ENCODE measurements at regions not wholly inside any gene's neighbourhood (a gene's known extent, or its start where the extent isn't known, plus 50 kb on each side); places are given as distances from the start of the nearest gene placed in this dataset.

DNA sequence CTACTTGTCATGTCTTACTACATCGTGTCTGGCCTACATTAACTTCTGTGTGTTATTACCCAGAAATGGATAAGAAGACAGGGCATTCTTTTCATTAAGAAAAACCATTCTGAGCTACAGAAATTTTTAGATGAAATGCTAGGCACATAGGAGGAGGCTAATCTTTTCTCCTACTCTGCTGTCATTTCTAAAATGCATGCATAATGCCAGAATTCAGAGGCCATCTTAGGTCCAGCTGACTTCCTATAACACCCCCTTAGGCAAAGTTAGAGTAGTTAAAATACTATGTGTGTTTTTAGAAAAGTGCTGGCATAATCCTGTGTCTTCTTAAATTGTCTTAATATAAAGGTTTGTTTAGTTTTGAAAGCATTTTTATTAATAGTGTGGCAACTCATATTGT, 352.6 kb downstream of the CSNK1G3 start:
- no peak for DNase-seq (ENCODE audit: low read depth in 3 of 3, low spot score in 1 of 3)

DNA sequence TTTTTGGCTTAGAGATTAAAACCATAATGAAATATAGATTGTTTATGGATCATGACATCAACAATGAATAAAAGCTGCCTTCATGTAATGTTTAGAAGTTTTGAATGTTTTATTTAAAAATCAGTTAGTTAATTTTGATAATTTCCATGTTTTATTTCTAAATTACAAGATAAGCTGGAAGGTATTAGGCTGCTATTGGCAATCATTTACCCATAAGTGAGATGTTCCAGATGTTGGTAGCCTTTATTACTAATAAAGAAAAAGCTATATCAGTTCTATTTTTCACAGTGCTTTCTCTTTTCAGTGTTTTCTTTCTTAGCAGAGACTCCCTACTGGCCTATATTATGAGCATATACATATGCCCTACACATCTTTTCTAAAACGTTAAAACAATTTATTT, 347.0 kb downstream of the CSNK1G3 start:
- no peak for DNase-seq (ENCODE audit: low read depth in 3 of 3, low spot score in 1 of 3)

DNA sequence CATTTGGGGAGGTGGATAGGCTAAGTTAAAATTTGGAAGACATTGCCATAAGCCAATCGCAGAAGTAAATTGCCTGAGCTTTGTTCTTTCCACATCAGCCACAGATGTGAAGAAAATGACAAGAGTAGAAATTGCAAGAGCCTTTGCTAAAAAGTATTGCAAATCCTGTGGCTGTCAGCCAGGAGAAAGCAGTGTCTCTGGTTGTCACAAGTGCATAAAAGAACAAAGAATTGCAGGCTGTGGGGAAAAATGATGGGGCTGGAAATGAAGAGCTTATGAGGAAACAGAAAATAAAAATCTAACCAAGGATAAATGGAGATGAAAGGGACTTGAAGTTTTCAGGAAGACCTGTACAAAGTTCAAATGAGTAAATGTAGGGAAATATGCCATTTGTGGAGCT, 344.8 kb downstream of the CSNK1G3 start:
- no peak for DNase-seq (ENCODE audit: low read depth in 3 of 3, low spot score in 1 of 3)

- DNase-seq (ENCODE audit: low read depth in 3 of 3, low spot score in 1 of 3): no peak
These were observed 343.6 kb downstream of the CSNK1G3 start for GRCh38 chr5:123855609-123856008.

DNA sequence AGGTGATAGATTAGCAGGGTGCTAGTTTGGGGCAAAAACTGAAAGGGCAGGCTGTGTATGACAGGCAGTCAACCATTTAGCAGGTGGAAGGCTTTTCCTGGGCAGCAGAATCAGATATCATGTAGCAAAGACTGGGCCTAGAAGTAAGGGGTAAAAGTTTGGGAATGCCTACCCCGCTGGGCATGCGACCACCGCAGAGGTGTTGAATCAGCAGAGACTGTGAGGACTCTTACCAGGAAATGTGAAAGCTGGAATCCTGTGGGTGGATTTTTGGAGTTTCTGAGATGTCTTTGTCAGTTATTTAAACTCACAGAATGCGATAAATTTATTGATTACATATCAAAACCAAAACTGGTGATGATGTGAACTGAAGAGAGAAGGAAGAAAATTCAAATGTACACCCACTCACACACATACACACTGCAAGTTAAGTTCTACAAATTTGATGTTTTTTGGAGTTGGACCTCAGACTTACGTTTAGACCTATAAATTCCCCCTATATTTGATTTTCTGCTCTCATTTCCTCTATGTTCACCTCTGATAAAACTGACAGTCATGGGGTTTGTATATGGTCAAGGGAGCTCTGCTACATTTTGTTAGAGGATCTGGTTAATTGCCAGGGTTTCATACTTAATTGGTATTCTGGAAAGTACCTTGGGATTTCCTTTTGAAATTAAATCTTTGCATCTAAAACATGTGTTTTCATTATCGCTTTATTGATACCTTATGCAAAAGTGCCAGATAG, 333.6 kb downstream of the CSNK1G3 start:
- no peak for DNase-seq (ENCODE audit: low read depth in 3 of 3, low spot score in 1 of 3)

DNA sequence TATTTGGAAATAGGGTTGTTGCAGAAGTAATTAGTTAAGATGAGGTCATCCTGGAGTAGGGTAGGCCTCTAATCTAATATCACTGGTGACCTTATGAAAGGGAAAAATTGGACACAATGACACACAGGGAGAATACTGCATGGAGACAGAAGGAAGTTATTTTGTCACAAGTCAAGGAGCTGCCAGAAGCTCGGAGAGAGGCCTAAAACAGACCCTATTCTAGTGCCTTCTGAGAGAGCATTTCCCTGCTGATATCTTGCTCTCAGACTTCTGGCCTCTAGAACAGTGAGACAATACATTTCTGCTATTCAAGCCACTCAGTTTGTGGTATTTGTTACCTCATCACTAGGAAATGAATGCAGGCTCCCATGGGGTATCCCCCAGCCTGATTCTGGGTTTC, 332.9 kb downstream of the CSNK1G3 start:
- no peak for DNase-seq (ENCODE audit: low read depth in 3 of 3, low spot score in 1 of 3)

- DNase-seq (ENCODE audit: low read depth in 3 of 3, low spot score in 1 of 3): no peak
These were observed 323.4 kb downstream of the CSNK1G3 start for GRCh38 chr5:123835421-123835820.

- no peak for DNase-seq (ENCODE audit: low read depth in 3 of 3, low spot score in 1 of 3)
These were observed 318.6 kb downstream of the CSNK1G3 start for GRCh38 chr5:123830575-123830974.

DNA sequence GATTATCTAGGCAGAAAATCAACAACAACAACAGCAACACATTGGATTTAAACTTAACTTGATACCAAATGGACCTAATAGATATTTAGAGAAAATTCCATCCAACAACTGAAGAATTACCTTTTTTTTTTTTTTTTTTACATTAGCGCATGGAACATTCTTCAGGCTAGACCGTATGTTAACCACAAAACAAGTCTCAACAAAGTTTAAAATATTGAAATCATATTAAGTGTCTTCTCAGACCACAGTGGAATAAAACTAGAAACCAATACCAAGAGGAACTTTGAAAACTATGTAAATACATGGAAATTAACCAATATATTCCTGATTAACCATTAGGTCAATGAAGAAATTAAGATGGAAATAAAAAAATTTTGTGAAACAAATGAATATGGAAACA, 315.8 kb downstream of the CSNK1G3 start:
- DNase-seq (ENCODE audit: low read depth in 3 of 3, low spot score in 1 of 3): no peak

- no peak for DNase-seq (ENCODE audit: low read depth in 3 of 3, low spot score in 1 of 3)
These were observed 307.9 kb downstream of the CSNK1G3 start for GRCh38 chr5:123819833-123820232.

DNA sequence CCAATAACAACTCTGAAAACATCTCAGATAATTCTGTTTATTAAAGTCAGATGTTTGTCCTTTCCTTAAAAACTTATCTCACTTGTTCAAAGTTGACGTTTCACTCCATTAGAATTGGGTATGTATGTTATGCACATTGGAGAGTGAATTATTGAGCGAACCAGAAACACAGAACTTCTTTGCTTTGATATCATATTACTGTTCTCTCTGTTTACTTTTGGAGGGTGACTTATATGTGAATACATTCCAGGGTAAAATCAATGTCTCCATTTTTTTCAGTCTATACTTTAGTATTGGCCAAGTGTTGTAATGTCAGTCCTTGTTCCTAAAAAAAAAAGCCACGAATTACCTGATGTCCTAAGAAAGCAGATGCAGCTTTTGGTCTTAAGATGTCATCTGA, 307.4 kb downstream of the CSNK1G3 start:
- no peak for DNase-seq (ENCODE audit: low read depth in 3 of 3, low spot score in 1 of 3)

- DNase-seq (ENCODE audit: low read depth in 3 of 3, low spot score in 1 of 3): no peak
These were observed 305.3 kb downstream of the CSNK1G3 start for GRCh38 chr5:123817267-123817666.

GRCh38 chr5:123814801-123815470, 303.0 kb downstream of the CSNK1G3 start:
- DNase-seq (ENCODE audit: low read depth in 3 of 3, low spot score in 1 of 3): no peak

GRCh38 chr5:123813937-123814624, 302.1 kb downstream of the CSNK1G3 start:
- no peak for DNase-seq (ENCODE audit: low read depth in 3 of 3, low spot score in 1 of 3)

- DNase-seq (ENCODE audit: low read depth in 3 of 3, low spot score in 1 of 3): no peak
These were observed 301.3 kb downstream of the CSNK1G3 start for GRCh38 chr5:123813264-123813663.

DNA sequence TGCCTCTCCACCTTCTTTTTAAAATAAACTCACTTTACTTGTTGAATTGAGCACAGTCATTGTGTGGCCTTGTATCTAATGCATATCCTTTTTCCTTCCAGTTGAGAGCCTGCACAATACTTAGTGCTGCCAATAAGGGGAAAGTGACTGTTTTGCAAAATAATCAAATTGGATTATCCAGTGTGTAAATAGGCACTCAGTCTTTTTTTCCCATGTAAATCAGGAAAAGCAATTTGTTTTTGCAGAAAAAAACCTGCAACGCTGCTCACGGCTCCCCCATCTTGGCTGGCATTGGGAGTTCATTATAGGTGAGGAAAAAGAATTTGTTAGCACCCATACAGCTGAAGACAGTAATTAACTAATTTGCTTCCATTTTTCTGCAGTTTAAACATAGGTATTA, 299.9 kb downstream of the CSNK1G3 start:
- DNase-seq (ENCODE audit: low read depth in 3 of 3, low spot score in 1 of 3): no peak

- no peak for DNase-seq (ENCODE audit: low read depth in 3 of 3, low spot score in 1 of 3)
These were observed 298.9 kb downstream of the CSNK1G3 start for GRCh38 chr5:123810746-123811340.

DNA sequence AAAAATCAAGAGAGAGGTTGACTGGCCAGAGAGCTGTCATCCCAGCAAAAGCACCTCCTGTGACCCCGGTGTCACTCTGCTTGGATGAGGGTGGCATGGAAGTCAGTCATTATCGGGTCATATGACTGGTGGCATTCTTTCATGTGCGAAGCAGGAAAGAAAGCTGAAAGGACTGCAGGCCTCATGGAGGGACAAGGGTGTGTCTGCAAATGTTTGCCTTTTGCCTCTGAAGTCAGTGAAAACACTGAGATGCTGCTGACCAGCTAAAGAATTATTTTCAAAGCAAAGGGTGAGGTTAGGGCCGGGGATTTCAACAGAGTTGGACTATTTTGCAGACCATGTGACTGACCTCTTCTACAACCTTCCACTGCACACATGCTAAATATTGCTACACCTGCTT, 298.3 kb downstream of the CSNK1G3 start:
- DNase-seq (ENCODE audit: low read depth in 3 of 3, low spot score in 1 of 3): no peak

- no peak for DNase-seq (ENCODE audit: low read depth in 3 of 3, low spot score in 1 of 3)
These were observed 297.7 kb downstream of the CSNK1G3 start for GRCh38 chr5:123809594-123810221.

GRCh38 chr5:123808461-123809380, 296.7 kb downstream of the CSNK1G3 start:
- DNase-seq (ENCODE audit: low read depth in 3 of 3, low spot score in 1 of 3): no peak

Data from stimulated activated CD4-positive, alpha-beta T cell treated with anti-CD3 and anti-CD28 coated beads, TNF-alpha, amount 100 ng/mL, for 1 hour (primary cell).